NT2/D1 (cell line): ENCODE measurements at regions not wholly inside any gene's neighbourhood (a gene's known extent, or its start where the extent isn't known, plus 50 kb on each side); places are given as distances from the start of the nearest gene placed in this dataset.

Experiments used
- DNase-seq: peaks from one replicate; pipeline ENCODE4 v3.0.0-alpha.2; 2011; ENCODE audit warnings: low read depth, low spot score
- H3K27me3 ChIP-seq: 2 replicates; pipeline ENCODE4 v1.6.0; 2011; ENCODE audit warnings: mild to moderate bottlenecking; ENCODE audit not compliant: insufficient read length, insufficient read depth
- H3K36me3 ChIP-seq: 2 replicates; pipeline ENCODE4 v1.6.1; 2011; ENCODE audit warnings: mild to moderate bottlenecking, low read length, mixed read lengths; ENCODE audit not compliant: insufficient read depth, insufficient read length
- H3K4me1 ChIP-seq: 2 replicates; pipeline ENCODE4 v1.5.1; 2011; ENCODE audit not compliant: insufficient read depth, insufficient read length
- H3K4me3 ChIP-seq: 2 replicates; pipeline ENCODE4 v1.5.1; 2011; ENCODE audit warnings: low read depth; ENCODE audit not compliant: insufficient read length
- H3K9ac ChIP-seq: 2 replicates; pipeline ENCODE4 v1.6.0; 2011; ENCODE audit warnings: low read depth; ENCODE audit not compliant: insufficient read length
- H3K9me3 ChIP-seq: 2 replicates; pipeline ENCODE4 v1.5.1; 2011; ENCODE audit warnings: mild to moderate bottlenecking, low read length; ENCODE audit not compliant: insufficient read depth
- SUZ12 ChIP-seq: IDR thresholded peaks from 2 replicates; pipeline ENCODE4 v1.6.1; 2011; ENCODE audit not compliant: insufficient read length, insufficient read depth; ENCODE audit errors: extremely low read depth
- YY1 ChIP-seq: IDR thresholded peaks from 2 replicates; pipeline ENCODE4 v1.6.1; 2011; ENCODE audit not compliant: insufficient read length, insufficient read depth
- ZNF274 ChIP-seq: IDR thresholded peaks from 2 replicates; pipeline ENCODE4 v1.6.1; 2011; ENCODE audit warnings: mild to moderate bottlenecking, low read depth, low read length

- no peak overlapping the region for H3K9ac ChIP-seq
- peaks cover 6% of the 10 kb centered on the region; the same call in 1 of the 2 replicates for H3K9me3 ChIP-seq
- H3K36me3 ChIP-seq: no peaks in the 10 kb centered on the region
- no peak overlapping the region for H3K4me3 ChIP-seq
- DNase-seq: no peak
- TF ChIP-seq YY1 (no peak), SUZ12 (no peak), ZNF274 (no peak)
- H3K4me1 ChIP-seq: no peaks in the 10 kb centered on the region
- H3K27me3 ChIP-seq: no peaks in the 10 kb centered on the region
Measured at GRCh38 chr15:62338497-62338896, 173.4 kb upstream of the C2CD4B start.

GRCh38 chr15:62342959-62343358 lies 177.9 kb upstream of the C2CD4B start:
- TF ChIP-seq SUZ12 (no peak), ZNF274 (no peak), YY1 (no peak)
- no peaks in the 10 kb centered on the region for H3K9me3 ChIP-seq
- no peak overlapping the region for H3K4me3 ChIP-seq
- DNase-seq: no peak
- H3K36me3 ChIP-seq: no peaks in the 10 kb centered on the region
- no peak overlapping the region for H3K9ac ChIP-seq
- no peaks in the 10 kb centered on the region for H3K4me1 ChIP-seq
- H3K27me3 ChIP-seq: no peaks in the 10 kb centered on the region

- no peak overlapping the region for H3K4me3 ChIP-seq
- no peak overlapping the region for H3K9ac ChIP-seq
- no peak for DNase-seq
- no peaks in the 10 kb centered on the region for H3K36me3 ChIP-seq
- H3K27me3 ChIP-seq: no peaks in the 10 kb centered on the region
- H3K4me1 ChIP-seq: no peaks in the 10 kb centered on the region
- no peaks in the 10 kb centered on the region for H3K9me3 ChIP-seq
- TF ChIP-seq SUZ12 (no peak), YY1 (no peak), ZNF274 (no peak)
Measured at GRCh38 chr15:62343397-62343796, 178.3 kb upstream of the C2CD4B start.

- Histone ChIP-seq H3K9me3 (no peaks in the 10 kb centered on the region), H3K4me3 (no peak overlapping the region), H3K27me3 (no peaks in the 10 kb centered on the region), H3K36me3 (no peaks in the 10 kb centered on the region), H3K9ac (no peak overlapping the region), H3K4me1 (no peaks in the 10 kb centered on the region)
- peak; percentile 51 for DNase-seq
- TF ChIP-seq ZNF274 (no peak), SUZ12 (no peak), YY1 (no peak)
Measured at GRCh38 chr15:62344806-62345539, 179.9 kb upstream of the C2CD4B start.

- no peaks in the 10 kb centered on the region for H3K9me3 ChIP-seq
- no peaks in the 10 kb centered on the region for H3K36me3 ChIP-seq
- H3K9ac ChIP-seq: no peak overlapping the region
- DNase-seq: no peak
- TF ChIP-seq ZNF274 (no peak), SUZ12 (no peak), YY1 (no peak)
- no peaks in the 10 kb centered on the region for H3K4me1 ChIP-seq
- H3K27me3 ChIP-seq: no peaks in the 10 kb centered on the region
- H3K4me3 ChIP-seq: no peak overlapping the region
Measured at GRCh38 chr15:62346168-62346567, 181.1 kb upstream of the C2CD4B start.

GRCh38 chr15:62348118-62348517 lies 183.0 kb upstream of the C2CD4B start:
- TF ChIP-seq SUZ12: no peak
- no peak for TF ChIP-seq ZNF274
- no peak for TF ChIP-seq YY1
- H3K36me3 ChIP-seq: no peaks in the 10 kb centered on the region
- DNase-seq: no peak
- H3K4me3 ChIP-seq: no peak overlapping the region
- H3K4me1 ChIP-seq: no peaks in the 10 kb centered on the region
- no peaks in the 10 kb centered on the region for H3K9me3 ChIP-seq
- H3K27me3 ChIP-seq: no peaks in the 10 kb centered on the region
- no peak overlapping the region for H3K9ac ChIP-seq

- TF ChIP-seq YY1 (no peak), ZNF274 (no peak), SUZ12 (no peak)
- Histone ChIP-seq H3K27me3 (no peaks in the 10 kb centered on the region), H3K9ac (no peak overlapping the region), H3K9me3 (no peaks in the 10 kb centered on the region), H3K36me3 (no peaks in the 10 kb centered on the region), H3K4me1 (no peaks in the 10 kb centered on the region), H3K4me3 (no peak overlapping the region)
- DNase-seq: no peak
Measured at GRCh38 chr15:62348623-62349022, 183.5 kb upstream of the C2CD4B start.

GRCh38 chr15:62352817-62353216 lies 187.7 kb upstream of the C2CD4B start:
- Histone ChIP-seq H3K4me1 (no peaks in the 10 kb centered on the region), H3K36me3 (no peaks in the 10 kb centered on the region), H3K9ac (no peak overlapping the region), H3K9me3 (no peaks in the 10 kb centered on the region), H3K27me3 (no peaks in the 10 kb centered on the region), H3K4me3 (no peak overlapping the region)
- no peak for TF ChIP-seq YY1
- no peak for TF ChIP-seq SUZ12
- no peak for TF ChIP-seq ZNF274
- DNase-seq: no peak
